ENCODE measurements at regions not wholly inside any gene's neighbourhood (a gene's known extent, or its start where the extent isn't known, plus 50 kb on each side); places are given as distances from the start of the nearest gene placed in this dataset.
"Not testable (repeated sequence)": the region's sequence is repeated elsewhere in the genome, so short reads cannot be mapped to it uniquely, and the experiment has no call there.

DNA sequence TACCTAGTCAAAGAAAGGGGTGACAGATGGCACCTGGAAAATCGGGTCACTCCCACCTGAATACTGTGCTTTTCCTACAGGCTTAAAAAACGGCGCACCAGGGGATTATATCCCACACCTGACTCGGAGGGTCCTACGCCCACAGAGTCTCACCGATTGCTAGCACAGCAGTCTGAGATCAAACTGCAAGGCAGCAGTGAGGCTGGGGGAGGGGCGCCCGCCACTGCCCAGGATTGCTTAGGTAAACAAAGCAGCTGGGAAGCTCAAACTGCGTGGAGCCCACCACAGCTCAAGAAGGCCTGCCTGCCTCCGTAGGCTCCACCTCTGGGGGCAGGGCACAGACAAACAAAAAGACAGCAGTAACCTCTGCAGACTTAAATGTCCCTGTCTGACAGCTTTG lies 242.7 kb downstream of the FZD1 start:
- TF ChIP-seq EZH2phosphoT487 (IDR thresholded peaks at IDR 0.05; ENCODE audit: insufficient read depth, low read depth); EZH2 (IDR thresholded peaks at IDR 0.05; ENCODE audit: insufficient read depth, poor library complexity, severe bottlenecking): not testable (repeated sequence)

Measured in GM23248 (cell line).